ENCODE measurements at regions not wholly inside any gene's neighbourhood (a gene's known extent, or its start where the extent isn't known, plus 50 kb on each side); places are given as distances from the start of the nearest gene placed in this dataset.

DNA sequence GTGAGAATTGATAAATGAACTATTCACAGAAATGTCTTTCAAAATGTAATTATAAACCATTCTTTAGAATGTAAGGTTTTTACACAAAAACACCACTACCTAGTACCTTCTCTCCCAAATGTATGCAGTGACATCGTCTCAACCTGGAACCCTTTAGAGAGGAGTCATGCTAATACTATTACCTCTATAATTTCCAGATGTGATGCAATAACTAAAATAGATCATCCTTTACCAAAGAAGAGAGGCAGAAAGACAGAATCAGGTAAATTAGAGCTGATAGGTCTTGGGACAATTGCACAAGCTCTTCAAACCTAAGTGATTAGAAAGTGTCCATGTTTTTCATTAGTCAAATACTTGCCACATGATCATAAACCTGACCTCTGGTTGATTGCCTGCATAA, 96.7 kb downstream of the HDGFL1 start:
- TF ChIP-seq POLR2A (IDR thresholded peaks at IDR 0.05) (no peak), CTCF (IDR thresholded peaks at IDR 0.05) (no peak)

Data from right lobe of liver (tissue), 4 donors.